Kidney epithelial cell (primary cell): ENCODE measurements at regions not wholly inside any gene's neighbourhood (a gene's known extent, or its start where the extent isn't known, plus 50 kb on each side); places are given as distances from the start of the nearest gene placed in this dataset.

Source experiments
- DNase-seq: peaks from one replicate; pipeline ENCODE4 v3.0.0-alpha.2; 2010; ENCODE audit warnings: low read depth
- H3K27me3 ChIP-seq: 2 replicates; pipeline ENCODE4 v1.6.0; 2011; ENCODE audit warnings: low read length; ENCODE audit not compliant: control insufficient read depth, insufficient read depth
- H3K36me3 ChIP-seq: 2 replicates; pipeline ENCODE4 v1.5.1; 2011; ENCODE audit warnings: low read length; ENCODE audit not compliant: control insufficient read depth, insufficient read depth
- H3K4me3 ChIP-seq: 2 replicates; pipeline ENCODE4 v1.5.1; 2011; ENCODE audit warnings: low read depth, mild to moderate bottlenecking, control low read depth, low read length
- CTCF ChIP-seq: IDR thresholded peaks from 2 replicates; pipeline ENCODE4 v1.5.1; 2011; ENCODE audit warnings: mild to moderate bottlenecking, moderate library complexity, low read length, control low read depth, inconsistent platforms; ENCODE audit not compliant: insufficient read depth, poor library complexity, severe bottlenecking

DNA sequence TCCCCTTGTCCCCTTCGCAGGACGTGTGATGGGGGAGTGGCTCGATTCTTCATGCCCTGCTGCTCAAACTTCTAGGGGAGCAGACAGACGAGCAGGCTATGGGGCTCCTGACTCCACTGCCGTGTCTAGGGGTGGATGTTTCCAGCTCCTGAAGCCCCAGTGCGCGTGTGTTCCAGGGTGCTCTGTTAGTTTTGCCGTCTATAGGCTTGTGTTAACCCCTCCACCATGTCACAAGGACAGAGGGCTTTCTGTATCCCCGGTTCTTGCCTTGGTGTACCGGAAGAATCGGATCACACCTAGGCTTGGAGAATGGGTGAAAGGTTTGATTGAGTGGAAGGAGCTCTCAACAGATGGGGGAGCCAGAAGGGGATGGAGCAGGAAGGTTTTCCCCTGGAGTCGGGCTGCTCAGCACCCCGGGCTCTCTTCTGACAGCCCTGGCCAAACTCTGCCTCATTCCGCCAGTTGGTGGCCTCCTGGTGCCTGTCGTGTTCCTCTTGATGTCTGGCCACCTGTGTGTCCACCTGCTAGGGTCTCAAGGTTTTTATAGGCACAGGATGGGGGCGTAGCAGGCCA lies 810.7 kb downstream of the BRD1 start:
- DNase-seq: no peak
- Histone ChIP-seq H3K36me3 (no peaks in the 10 kb centered on the region), H3K4me3 (no peak overlapping the region), H3K27me3 (no peaks in the 10 kb centered on the region)
- TF ChIP-seq CTCF: no peak

GRCh38 chr22:49015993-49016908 lies 811.4 kb downstream of the BRD1 start:
- no peak for DNase-seq
- H3K27me3 ChIP-seq: no peaks in the 10 kb centered on the region
- no peaks in the 10 kb centered on the region for H3K36me3 ChIP-seq
- H3K4me3 ChIP-seq: no peak overlapping the region
- no peak for TF ChIP-seq CTCF

DNA sequence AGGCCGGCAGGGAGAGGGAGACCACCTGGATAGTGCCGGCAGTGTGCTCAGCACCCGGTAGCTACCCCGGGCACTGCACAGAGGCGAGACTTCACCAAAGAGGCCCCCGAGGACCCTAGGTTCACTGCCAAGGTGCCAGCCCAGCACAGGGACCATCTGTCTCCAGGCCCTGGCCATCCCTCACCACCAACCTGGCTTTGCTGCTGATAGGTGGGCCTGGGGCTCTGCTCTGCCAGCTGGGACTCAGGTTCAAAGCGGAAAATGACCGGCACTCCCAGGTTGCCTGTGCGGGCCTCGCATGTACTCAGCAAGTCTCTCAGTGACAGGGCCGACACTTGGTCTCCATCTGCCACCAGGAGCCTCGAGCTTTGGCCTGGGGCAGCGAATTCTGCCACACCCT lies 812.2 kb downstream of the BRD1 start:
- H3K36me3 ChIP-seq: no peaks in the 10 kb centered on the region
- no peaks in the 10 kb centered on the region for H3K27me3 ChIP-seq
- no peak for DNase-seq

GRCh38 chr22:49014227-49015201 lies 813.2 kb downstream of the BRD1 start:
- no peak for DNase-seq
- Histone ChIP-seq H3K27me3 (no peaks in the 10 kb centered on the region), H3K36me3 (no peaks in the 10 kb centered on the region), H3K4me3 (no peak overlapping the region)
- TF ChIP-seq CTCF: no peak

More for the DNA sequence above, 812.2 kb downstream of the BRD1 start:
- H3K4me3 ChIP-seq: no peak overlapping the region
- TF ChIP-seq CTCF: no peak

DNA sequence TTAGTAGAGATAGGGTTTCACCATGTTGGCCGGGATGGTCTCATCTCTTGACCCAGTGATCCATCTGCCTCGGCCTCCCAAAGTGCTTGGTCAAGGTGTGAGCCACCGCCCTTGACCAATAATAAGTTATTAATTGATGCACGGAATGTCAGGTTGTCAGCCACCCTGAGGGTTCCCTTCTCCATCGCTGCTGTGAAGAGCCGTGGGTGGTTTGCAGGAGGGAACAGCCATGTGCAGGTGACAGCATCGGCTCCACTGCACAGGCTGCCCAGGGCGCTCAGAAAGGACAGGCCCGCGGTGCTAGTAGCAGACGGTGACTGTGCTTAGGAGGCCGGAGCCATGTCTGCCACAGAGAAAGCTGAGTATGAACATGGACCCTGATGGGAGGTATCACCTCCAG lies 814.0 kb downstream of the BRD1 start:
- TF ChIP-seq CTCF: no peak
- DNase-seq: no peak
- Histone ChIP-seq H3K4me3 (no peak overlapping the region), H3K27me3 (no peaks in the 10 kb centered on the region), H3K36me3 (no peaks in the 10 kb centered on the region)
